Hepatocyte (in vitro differentiated cells): ENCODE measurements at regions not wholly inside any gene's neighbourhood (a gene's known extent, or its start where the extent isn't known, plus 50 kb on each side); places are given as distances from the start of the nearest gene placed in this dataset.

Experiments used
- CTCF ChIP-seq: fragments of 200-600 bp; sonication (generic); IDR thresholded peaks from 2 replicates; pipeline ENCODE4 v1.5.1; 2016; ENCODE audit warnings: antibody characterized with exemption, mild to moderate bottlenecking; ENCODE audit not compliant: poor library complexity
- EZH2 ChIP-seq: fragments of 200-600 bp; sonication (generic); IDR thresholded peaks from 2 replicates; pipeline ENCODE4 v1.6.1; 2016; ENCODE audit warnings: antibody characterized with exemption, mild to moderate bottlenecking, borderline replicate concordance
- EZH2phosphoT487 ChIP-seq: fragments of 200-600 bp; sonication (generic); IDR thresholded peaks from one replicate; pipeline ENCODE4 v1.6.1; 2018; ENCODE audit warnings: antibody characterized with exemption, mild to moderate bottlenecking, low read depth, moderate library complexity; ENCODE audit not compliant: unreplicated experiment, severe bottlenecking

- no peak for TF ChIP-seq CTCF
- TF ChIP-seq EZH2: no peak
- TF ChIP-seq EZH2phosphoT487: no peak
Observed at GRCh38 chr17:53462393-53462811, 360.3 kb upstream of the KIF2B start.
